ENCODE measurements at regions not wholly inside any gene's neighbourhood (a gene's known extent, or its start where the extent isn't known, plus 50 kb on each side); places are given as distances from the start of the nearest gene placed in this dataset.

DNA sequence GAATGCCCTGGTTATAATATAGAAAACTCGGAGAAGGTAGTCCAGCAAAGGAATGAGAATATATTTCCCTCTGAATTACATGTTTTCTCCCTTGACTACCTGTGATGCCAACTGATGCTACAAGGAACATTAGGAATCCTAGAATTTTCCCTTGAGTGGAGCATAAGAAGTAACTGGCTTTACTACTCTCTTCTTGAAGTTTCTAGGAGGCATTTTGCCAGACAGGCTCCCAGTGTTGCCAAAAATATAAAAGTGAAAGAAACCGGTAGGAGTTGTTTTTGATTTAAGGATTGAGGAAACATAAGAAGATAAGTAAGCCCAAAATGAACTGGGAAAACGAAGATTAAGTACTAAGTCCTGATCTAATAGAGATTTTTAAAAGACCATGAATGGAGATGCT lies 693.4 kb downstream of the NOVA1 start:
- CTCF ChIA-PET: no interaction called here
- Mint-ChIP-seq H3K27ac (no peak overlapping the region), H3K9me3 (peaks cover 7% of the 10 kb centered on the region), H3K4me1 (ENCODE audit: low read depth) (no peaks in the 10 kb centered on the region), H3K27me3 (no peaks in the 10 kb centered on the region), H3K36me3 (ENCODE audit: low read depth) (no peaks in the 10 kb centered on the region), H3K4me3 (no peak overlapping the region)
- TF ChIP-seq, protein P1, sequence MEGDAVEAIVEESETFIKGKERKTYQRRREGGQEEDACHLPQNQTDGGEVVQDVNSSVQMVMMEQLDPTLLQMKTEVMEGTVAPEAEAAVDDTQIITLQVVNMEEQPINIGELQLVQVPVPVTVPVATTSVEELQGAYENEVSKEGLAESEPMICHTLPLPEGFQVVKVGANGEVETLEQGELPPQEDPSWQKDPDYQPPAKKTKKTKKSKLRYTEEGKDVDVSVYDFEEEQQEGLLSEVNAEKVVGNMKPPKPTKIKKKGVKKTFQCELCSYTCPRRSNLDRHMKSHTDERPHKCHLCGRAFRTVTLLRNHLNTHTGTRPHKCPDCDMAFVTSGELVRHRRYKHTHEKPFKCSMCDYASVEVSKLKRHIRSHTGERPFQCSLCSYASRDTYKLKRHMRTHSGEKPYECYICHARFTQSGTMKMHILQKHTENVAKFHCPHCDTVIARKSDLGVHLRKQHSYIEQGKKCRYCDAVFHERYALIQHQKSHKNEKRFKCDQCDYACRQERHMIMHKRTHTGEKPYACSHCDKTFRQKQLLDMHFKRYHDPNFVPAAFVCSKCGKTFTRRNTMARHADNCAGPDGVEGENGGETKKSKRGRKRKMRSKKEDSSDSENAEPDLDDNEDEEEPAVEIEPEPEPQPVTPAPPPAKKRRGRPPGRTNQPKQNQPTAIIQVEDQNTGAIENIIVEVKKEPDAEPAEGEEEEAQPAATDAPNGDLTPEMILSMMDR (IDR thresholded peaks at IDR 0.05): no peak
- intact Hi-C loops (cut with micrococcal nuclease): no loop called here
- ATAC-seq (no peak), DNase-seq (no peak)
- POLR2A ChIA-PET: no interaction called here

DNA sequence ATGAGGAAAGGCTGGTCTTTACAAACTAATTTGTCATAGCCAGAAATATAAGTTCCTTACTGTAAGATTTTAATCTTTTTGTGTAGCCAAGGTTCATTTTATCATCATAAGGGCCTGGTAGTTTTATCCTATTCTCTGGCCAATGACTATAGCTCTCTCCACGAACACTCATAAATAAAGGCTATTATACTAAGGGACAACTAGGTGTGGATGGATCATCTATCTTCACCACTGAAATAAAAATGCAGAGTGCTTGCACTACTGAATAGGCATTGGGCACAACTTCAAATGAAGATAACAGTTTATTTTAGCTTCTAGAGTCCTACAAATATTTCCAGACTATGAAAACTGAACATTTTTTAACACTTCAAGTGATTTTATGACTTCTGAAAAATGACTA lies 698.6 kb downstream of the NOVA1 start:
- Mint-ChIP-seq H3K36me3 (ENCODE audit: low read depth) (no peaks in the 10 kb centered on the region), H3K9me3 (peaks cover 2% of the 10 kb centered on the region), H3K27me3 (no peaks in the 10 kb centered on the region), H3K4me3 (no peak overlapping the region), H3K27ac (no peak overlapping the region), H3K4me1 (ENCODE audit: low read depth) (no peaks in the 10 kb centered on the region)
- TF ChIP-seq, protein P1 (IDR thresholded peaks at IDR 0.05): no peak
- ATAC-seq: no peak
- intact Hi-C loops (cut with micrococcal nuclease): no loop called here
- no peak for DNase-seq
- POLR2A ChIA-PET: no interaction called here
- CTCF ChIA-PET: no interaction called here

DNA sequence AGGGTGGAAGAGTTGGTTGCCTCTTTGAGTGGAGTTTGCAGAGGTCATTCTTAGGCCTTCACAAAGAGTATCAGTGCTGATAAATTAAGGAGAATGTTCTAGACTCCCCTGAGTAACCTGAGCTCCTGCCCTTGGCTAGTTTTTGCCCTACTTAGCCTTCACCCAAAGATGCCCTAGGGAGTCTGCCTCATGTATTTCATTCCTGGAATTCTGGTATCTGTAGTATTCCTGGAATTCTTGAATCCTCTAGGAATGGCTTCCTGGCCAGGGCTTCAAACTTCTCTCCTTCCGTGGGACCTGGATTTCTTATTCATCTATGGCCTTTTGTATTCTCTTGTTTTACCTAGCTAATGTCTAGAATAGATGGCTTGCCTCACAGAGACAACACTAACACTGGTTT lies 701.1 kb downstream of the NOVA1 start:
- Mint-ChIP-seq H3K4me3 (no peak overlapping the region), H3K4me1 (ENCODE audit: low read depth) (no peaks in the 10 kb centered on the region), H3K27ac (no peak overlapping the region), H3K9me3 (peaks cover 4% of the 10 kb centered on the region), H3K36me3 (ENCODE audit: low read depth) (no peaks in the 10 kb centered on the region), H3K27me3 (no peaks in the 10 kb centered on the region)
- ATAC-seq (no peak), DNase-seq (no peak)
- TF ChIP-seq, protein P1 (IDR thresholded peaks at IDR 0.05): no peak
- ChIA-PET CTCF (no interaction called here), POLR2A (no interaction called here)
- intact Hi-C loops (cut with micrococcal nuclease): no loop called here

DNA sequence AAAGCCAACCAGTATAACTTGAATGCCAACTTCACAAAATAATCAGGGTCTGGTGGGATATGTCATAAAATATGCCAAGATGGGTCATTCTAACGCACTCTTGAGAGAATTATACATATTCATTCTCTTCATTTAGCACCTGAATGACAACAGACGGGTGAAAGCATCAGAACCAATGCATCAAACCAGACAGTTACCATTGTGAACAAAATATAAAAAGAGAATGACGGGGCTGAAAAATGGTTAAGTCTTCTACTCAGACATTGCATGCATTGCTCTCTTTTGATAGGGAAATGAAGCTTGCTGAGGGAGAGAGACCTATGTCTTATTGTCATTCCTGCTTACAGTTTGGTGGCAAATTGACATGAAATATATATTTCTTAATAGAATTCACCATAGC lies 702.1 kb downstream of the NOVA1 start:
- ATAC-seq: no peak
- TF ChIP-seq, protein P1 (IDR thresholded peaks at IDR 0.05): no peak
- POLR2A ChIA-PET: no interaction called here

DNA sequence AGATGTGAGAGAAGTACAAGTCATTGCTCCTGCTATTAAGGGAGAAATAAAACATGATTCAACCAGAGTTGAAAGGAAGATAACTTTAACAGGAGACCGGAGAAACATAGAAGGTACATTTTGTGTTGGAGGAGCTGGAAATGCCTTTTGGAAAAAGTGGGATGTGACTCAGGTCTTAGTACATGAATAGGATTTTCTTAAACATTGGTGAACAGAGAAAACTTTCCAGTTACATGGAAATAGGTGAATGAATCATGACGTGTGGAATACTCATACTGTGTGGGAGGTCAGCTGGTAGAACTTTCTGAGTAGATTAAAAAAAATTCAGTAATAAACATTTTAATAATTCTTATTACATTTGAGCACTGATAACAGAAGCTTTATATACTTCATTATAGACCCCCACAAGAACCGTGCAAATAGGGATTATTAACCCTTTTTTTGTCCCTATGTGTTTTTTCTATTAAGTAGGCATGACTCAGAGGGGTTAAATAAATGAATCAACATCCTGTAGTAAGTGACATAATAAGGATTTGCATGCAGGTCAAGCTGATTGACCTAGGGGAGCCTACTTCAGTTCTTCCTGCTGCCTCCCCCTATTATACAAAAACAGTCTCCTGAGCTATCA lies 710.5 kb downstream of the NOVA1 start:
- ATAC-seq: no peak
- no peak overlapping the region for H3K4me3 Mint-ChIP-seq
- POLR2A ChIA-PET: no interaction called here
- H3K27me3 Mint-ChIP-seq: no peaks in the 10 kb centered on the region
- no peaks in the 10 kb centered on the region for H3K4me1 Mint-ChIP-seq (ENCODE audit: low read depth)
- CTCF ChIA-PET: no interaction called here
- H3K36me3 Mint-ChIP-seq (ENCODE audit: low read depth): no peaks in the 10 kb centered on the region
- TF ChIP-seq, protein P1 (IDR thresholded peaks at IDR 0.05): no peak
- intact Hi-C loops (cut with micrococcal nuclease): no loop called here
- no peaks in the 10 kb centered on the region for H3K9me3 Mint-ChIP-seq
- DNase-seq: no peak
- H3K27ac Mint-ChIP-seq: no peak overlapping the region

More for the DNA sequence above, 702.1 kb downstream of the NOVA1 start:
- H3K27me3 Mint-ChIP-seq: no peaks in the 10 kb centered on the region
- no peaks in the 10 kb centered on the region for H3K36me3 Mint-ChIP-seq (ENCODE audit: low read depth)
- intact Hi-C loops (cut with micrococcal nuclease): no loop called here
- no peak overlapping the region for H3K27ac Mint-ChIP-seq
- peaks cover 4% of the 10 kb centered on the region for H3K9me3 Mint-ChIP-seq
- no peak for DNase-seq
- no peaks in the 10 kb centered on the region for H3K4me1 Mint-ChIP-seq (ENCODE audit: low read depth)
- H3K4me3 Mint-ChIP-seq: no peak overlapping the region
- CTCF ChIA-PET: no interaction called here
